A549 (cell line): ENCODE measurements at regions not wholly inside any gene's neighbourhood (a gene's known extent, or its start where the extent isn't known, plus 50 kb on each side); places are given as distances from the start of the nearest gene placed in this dataset.

Experiments
- ATAC-seq, 2 experiments: fragments of 200-7000 bp in 1 of 2; fragments of >200 bp in 1 of 2; cut with Nextera tagmentation in 1 of 2; cut with Tn5 transposase in 1 of 2; 3 replicates each; pipeline versions ENCODE4 v1.8.0 to v1.9.1; 2018 to 2020; ENCODE audit warnings: mild to moderate bottlenecking in 1 of 2, moderate library complexity in 1 of 2
- CTCF ChIA-PET: fragments of 300-600 bp; sonication (Branson Sonifier 250); formaldehyde crosslinking; extraction: SDS; loops from one replicate; lab custom pipeline; 2021; ENCODE audit warnings: antibody characterized with exemption, inconsistent platforms; lab: Yijun Ruan, JAX
- POLR2A ChIA-PET: fragments of 350-600 bp; formaldehyde crosslinking; extraction: SDS; loops from one replicate; lab custom pipeline; 2021; ENCODE audit warnings: antibody characterized with exemption, inconsistent platforms; lab: Yijun Ruan, JAX
- DNase-seq, 2 experiments: peaks; one replicate each; pipeline versions ENCODE4 v3.0.0 to v3.0.0-alpha.2; 2011 to 2016; ENCODE audit warnings: low read depth in 1 of 2, low spot score in 1 of 2
- FAIRE-seq: peaks from 2 replicates; lab custom pipeline; 2011; peaks lifted over from hg19 to GRCh38; lab: Jason Lieb, UNC
- H3K27ac ChIP-seq, 2 experiments: fragments of >200 bp; sonication (Bioruptor Twin); formaldehyde crosslinking; 3 replicates each; pipeline ENCODE4 v1.5.1; 2016 to 2017
- H3K4me1 ChIP-seq: fragments of >200 bp; sonication (Bioruptor Twin); formaldehyde crosslinking; 3 replicates; pipeline ENCODE4 v1.6.1; 2016
- H3K4me2 ChIP-seq: fragments of >200 bp; sonication (Bioruptor Twin); formaldehyde crosslinking; 3 replicates; pipeline ENCODE4 v1.6.1; 2016
- H3K4me3 ChIP-seq: fragments of >200 bp; sonication (Bioruptor Twin); formaldehyde crosslinking; 3 replicates; pipeline ENCODE4 v1.5.1; 2016
- H3K9me3 ChIP-seq: fragments of >200 bp; sonication (Bioruptor Twin); formaldehyde crosslinking; 3 replicates; pipeline ENCODE4 v1.6.1; 2016
- BCL3 ChIP-seq: fragments of >200 bp; sonication (Bioruptor Twin); formaldehyde crosslinking; IDR thresholded peaks from 3 replicates; pipeline ENCODE4 v1.6.1; 2016
- CBX8 ChIP-seq: fragments of 200-600 bp; sonication (generic); IDR thresholded peaks from 2 replicates; pipeline ENCODE4 v1.6.1; 2016
- CEBPB ChIP-seq, 2 experiments: fragments of >200 bp in 1 of 2; sonication (Bioruptor Twin) in 1 of 2; formaldehyde crosslinking in 1 of 2; IDR thresholded peaks; 2 replicates each; pipeline ENCODE4 v1.6.1; 2012 to 2016
- CHD2 ChIP-seq: fragments of 150-350 bp; IDR thresholded peaks from 2 replicates; pipeline ENCODE4 v1.6.1; 2014; ENCODE audit warnings: low read length; ENCODE audit not compliant: partially characterized antibody
- CHD4 ChIP-seq: fragments of 200-600 bp; sonication (generic); IDR thresholded peaks from 2 replicates; pipeline ENCODE4 v1.6.1; 2016; ENCODE audit warnings: antibody characterized with exemption, mild to moderate bottlenecking, borderline replicate concordance
- EHF ChIP-seq: fragments of 250-450 bp; sonication (Bioruptor Pico); IDR thresholded peaks from 2 replicates; pipeline ENCODE4 v1.5.0; 2020; ENCODE audit warnings: mild to moderate bottlenecking
- EP300 ChIP-seq, 2 experiments: fragments of >200 bp; sonication (Bioruptor Twin); formaldehyde crosslinking; IDR thresholded peaks; 2 replicates in 1 of 2; 3 replicates in 1 of 2; pipeline ENCODE4 v1.6.1; 2016 to 2017
- ESRRA ChIP-seq: fragments of 150-350 bp; IDR thresholded peaks from 2 replicates; pipeline ENCODE4 v1.6.1; 2014; ENCODE audit warnings: mild to moderate bottlenecking, low read length, borderline replicate concordance
- FOSB ChIP-seq: fragments of 250-450 bp; sonication (Bioruptor Pico); IDR thresholded peaks from 2 replicates; pipeline ENCODE4 v1.5.0; 2020; ENCODE audit warnings: mild to moderate bottlenecking, moderate library complexity
- FOSL2 ChIP-seq, 2 experiments: fragments of 450-650 bp in 1 of 2; fragments of >200 bp in 1 of 2; sonication (Bioruptor Twin) in 1 of 2; formaldehyde crosslinking; IDR thresholded peaks; 2 replicates each; pipeline versions ENCODE4 v1.5.0 to v1.6.1; 2016 to 2020; ENCODE audit warnings: mild to moderate bottlenecking in 1 of 2, moderate library complexity in 1 of 2
- FOXS1 ChIP-seq: fragments of 250-450 bp; sonication (Bioruptor Pico); IDR thresholded peaks from 2 replicates; pipeline ENCODE4 v1.5.0; 2020; ENCODE audit warnings: mild to moderate bottlenecking, moderate library complexity
- GATA3 ChIP-seq: IDR thresholded peaks from 2 replicates; pipeline ENCODE4 v1.6.1; 2012; ENCODE audit warnings: borderline replicate concordance
- HEYL ChIP-seq: fragments of 250-450 bp; sonication (Bioruptor Pico); IDR thresholded peaks from 2 replicates; pipeline ENCODE4 v1.8.0; 2021; ENCODE audit warnings: mild to moderate bottlenecking, moderate library complexity
- HOXA7 ChIP-seq: fragments of 250-450 bp; sonication (Bioruptor Pico); IDR thresholded peaks from 2 replicates; pipeline ENCODE4 v1.5.0; 2020; ENCODE audit warnings: mild to moderate bottlenecking, moderate library complexity
- JUN ChIP-seq, 2 experiments: fragments of >200 bp; sonication (Bioruptor Twin); formaldehyde crosslinking; IDR thresholded peaks; 2 replicates in 1 of 2; 3 replicates in 1 of 2; pipeline ENCODE4 v1.6.1; 2016 to 2017
- JUNB ChIP-seq: fragments of >200 bp; sonication (Bioruptor Twin); formaldehyde crosslinking; IDR thresholded peaks from 2 replicates; pipeline ENCODE4 v1.6.1; 2016
- KDM1A ChIP-seq: fragments of 200-600 bp; sonication (generic); IDR thresholded peaks from 2 replicates; pipeline ENCODE4 v1.6.1; 2016; ENCODE audit warnings: low read depth, mild to moderate bottlenecking
- KDM5A ChIP-seq: fragments of 200-600 bp; sonication (generic); IDR thresholded peaks from 2 replicates; pipeline ENCODE4 v1.6.1; 2016; ENCODE audit warnings: antibody characterized with exemption, mild to moderate bottlenecking
- MAFK ChIP-seq: fragments of 450-650 bp; IDR thresholded peaks from 2 replicates; pipeline ENCODE4 v1.6.1; 2014; ENCODE audit not compliant: partially characterized antibody
- MAX ChIP-seq: IDR thresholded peaks from 2 replicates; pipeline ENCODE4 v1.6.1; 2012
- MYC ChIP-seq: IDR thresholded peaks from 2 replicates; pipeline ENCODE4 v1.6.1; 2012; ENCODE audit warnings: mild to moderate bottlenecking, inconsistent platforms, low read length, improper control_type of control experiment, borderline replicate concordance
- NFE2L2 ChIP-seq: fragments of 150-350 bp; conservative IDR thresholded peaks from 2 replicates; pipeline ENCODE4 v1.6.1; 2014; ENCODE audit warnings: low read length
- NR3C1 ChIP-seq: fragments of >200 bp; sonication (Bioruptor Twin); formaldehyde crosslinking; IDR thresholded peaks from 3 replicates; pipeline ENCODE4 v1.6.1; 2017
- PBX3 ChIP-seq: IDR thresholded peaks from 2 replicates; pipeline ENCODE4 v1.6.1; 2012
- POLR2A ChIP-seq: IDR thresholded peaks from 2 replicates; pipeline ENCODE4 v1.6.1; 2012; ENCODE audit warnings: mild to moderate bottlenecking, low read length
- RCOR1 ChIP-seq: fragments of 150-350 bp; IDR thresholded peaks from 2 replicates; pipeline ENCODE4 v1.6.1; 2014; ENCODE audit warnings: antibody characterized with exemption, low read length, low read depth
- RNF2 ChIP-seq: fragments of 200-600 bp; sonication (generic); IDR thresholded peaks from 2 replicates; pipeline ENCODE4 v1.6.1; 2016; ENCODE audit warnings: low read depth, mild to moderate bottlenecking, antibody characterized with exemption, moderate library complexity, borderline replicate concordance
- SMC3 ChIP-seq: fragments of >200 bp; sonication (Bioruptor Twin); formaldehyde crosslinking; IDR thresholded peaks from 3 replicates; pipeline ENCODE4 v1.6.1; 2018; ENCODE audit warnings: inconsistent platforms
- ZC3H11A ChIP-seq: fragments of 450-650 bp; IDR thresholded peaks from 2 replicates; pipeline ENCODE4 v1.6.1; 2014; ENCODE audit warnings: antibody characterized with exemption, mild to moderate bottlenecking
- WGBS: methylation state at CpG from one replicate; pipeline ENCODE4 v1.1.6; 2017; ENCODE audit errors: missing lambda C conversion rate; 5-methylcytosine and 5-hydroxymethylcytosine counted together

GRCh38 chr3:159786489-159787177 is 202.0 kb upstream of the IL12A start:
- 0 out of 3 replicates have a peak overlapping the region, but pooled peaks have one; percentile 4 for H3K4me3 ChIP-seq
- ATAC-seq (peak in 1 of 2 experiments; percentile 21; a peak in 3 of 6 replicates), DNase-seq (peak in 1 of 2 experiments; percentile 57), FAIRE-seq (no peak)
- ChIA-PET CTCF (interaction anchor here (1.1 to 3.3 kb wide), 5 partner anchors 18 to 220 kb away, joined by 3 to 24 read pairs (median 6); no protein-coding TSS in a partner anchor), POLR2A (interaction anchor here (0.8 to 1.4 kb wide), 3 partner anchors 12 to 23 kb away, joined by 3 to 6 read pairs (median 3); no protein-coding TSS in a partner anchor)
- 40% methylated on average over 9 of the region's 9 CpGs for WGBS
- no peaks in the 10 kb centered on the region for H3K9me3 ChIP-seq
- H3K27ac ChIP-seq = peak overlapping the region; percentile 75 to 84
- H3K4me2 ChIP-seq = peak overlapping the region; percentile 80
- H3K4me1 ChIP-seq = peaks cover 99% of the 10 kb centered on the region
- TF ChIP-seq KDM1A (no peak), POLR2A (no peak), NR3C1 (no peak), RCOR1 (no peak), JUN (IDR thresholded peaks at IDR 0.05) (no peak), ZC3H11A (no peak), CHD4 (no peak), CBX8 (no peak), RNF2 (no peak), HEYL (CRISPR knock-in tag) (no peak)

GRCh38 chr3:159787178-159787574 is 201.5 kb upstream of the IL12A start:
- CTCF ChIA-PET = interaction anchor here (0.9 to 3.3 kb wide), 5 partner anchors 18 to 173 kb away, joined by 3 to 24 read pairs (median 6); no protein-coding TSS in a partner anchor
- FAIRE-seq (peak; percentile 43), DNase-seq (peak; percentile 65 to 90), ATAC-seq (peak; percentile 73 to 80)
- H3K4me1 ChIP-seq = peaks cover 99% of the 10 kb centered on the region
- H3K9me3 ChIP-seq = no peaks in the 10 kb centered on the region
- H3K4me2 ChIP-seq = peak overlapping the region; percentile 80
- 1% methylated on average over 4 of the region's 4 CpGs for WGBS
- POLR2A ChIA-PET = interaction anchor here (0.7 to 1.4 kb wide), 4 partner anchors 11 to 38 kb away, joined by 3 to 6 read pairs (median 3); no protein-coding TSS in a partner anchor
- H3K4me3 ChIP-seq = peak overlapping the region; percentile 13; the same call in 2 of the 3 replicates
- H3K27ac ChIP-seq = peak overlapping the region; percentile 75 to 84
- TF ChIP-seq FOSL2 (IDR thresholded peaks at IDR 0.05) (peak; percentile 71; the same call in 1 of the 2 replicates), FOSL2 (CRISPR knock-in tag; IDR thresholded peaks at IDR 0.05) (peak; percentile 89), GATA3 (peak; percentile 68; the same call in 1 of the 2 replicates), CEBPB (IDR thresholded peaks at IDR 0.05) (peak in 1 of 2 experiments; percentile 19; a peak in 1 of 4 replicates), JUN (IDR thresholded peaks at IDR 0.05) (peak in 1 of 2 experiments; percentile 56; a peak in 2 of 5 replicates), MAX (peak; percentile 55), EHF (CRISPR knock-in tag) (0 out of 2 replicates have a peak, but pooled peaks have one; percentile 30), NFE2L2 (peak; percentile 92), FOSB (peak; percentile 64; the same call in 1 of the 2 replicates), MYC (no peak), FOXS1 (CRISPR knock-in tag) (peak; percentile 68; the same call in 1 of the 2 replicates), PBX3 (0 out of 2 replicates have a peak, but pooled peaks have one; percentile 17), SMC3 (no peak), BCL3 (peak; percentile 45; the same call in 1 of the 3 replicates), KDM5A (no peak), HOXA7 (CRISPR knock-in tag) (no peak), JUNB (peak; percentile 63; the same call in 1 of the 2 replicates), POLR2A (no peak), CHD2 (no peak), MAFK (peak; percentile 98), EP300 (IDR thresholded peaks at IDR 0.05) (0 out of 5 replicates have a peak, but pooled peaks of 1 of the 2 experiments have one; percentile 31), NR3C1 (no peak), ESRRA (no peak)
- TF ChIP-seq, all 56 proteins: peak for 14
